HepG2 (cell line): ENCODE measurements at regions not wholly inside any gene's neighbourhood (a gene's known extent, or its start where the extent isn't known, plus 50 kb on each side); places are given as distances from the start of the nearest gene placed in this dataset.

Experiments
- DPF2 ChIP-seq: sonication (generic); formaldehyde crosslinking; IDR thresholded peaks from 2 replicates; pipeline ENCODE4 v1.4.0; 2020; ENCODE audit warnings: mild to moderate bottlenecking, low read depth, missing genetic modification reagents, borderline replicate concordance
- EED ChIP-seq: sonication (generic); formaldehyde crosslinking; IDR thresholded peaks from 2 replicates; pipeline ENCODE4 v1.5.0; 2020; ENCODE audit warnings: mild to moderate bottlenecking, missing genetic modification reagents
- HOXA5 ChIP-seq: sonication (generic); formaldehyde crosslinking; IDR thresholded peaks from 2 replicates; pipeline ENCODE4 v1.4.0; 2020; ENCODE audit warnings: missing genetic modification reagents
- MBD4 ChIP-seq: IDR thresholded peaks from 2 replicates; pipeline ENCODE4 v1.6.1; 2012; ENCODE audit warnings: low read length, inconsistent platforms, borderline replicate concordance
- ONECUT2 ChIP-seq: sonication (generic); formaldehyde crosslinking; IDR thresholded peaks from 2 replicates; pipeline ENCODE4 v1.4.0; 2020; ENCODE audit warnings: missing genetic modification reagents
- RBAK ChIP-seq: sonication (generic); formaldehyde crosslinking; IDR thresholded peaks from 2 replicates; pipeline ENCODE4 v1.5.1; 2020; ENCODE audit warnings: mild to moderate bottlenecking, missing genetic modification reagents
- SALL2 ChIP-seq: sonication (generic); formaldehyde crosslinking; IDR thresholded peaks from 2 replicates; pipeline ENCODE4 v1.8.1; 2023; ENCODE audit warnings: mild to moderate bottlenecking, missing genetic modification reagents, inconsistent platforms
- SCMH1 ChIP-seq: sonication (generic); formaldehyde crosslinking; IDR thresholded peaks from 2 replicates; pipeline ENCODE4 v1.9.0; 2021; ENCODE audit warnings: missing genetic modification reagents, mild to moderate bottlenecking, borderline replicate concordance
- SMC3 ChIP-seq: IDR thresholded peaks from 2 replicates; pipeline ENCODE4 v1.6.1; 2011; ENCODE audit warnings: low read length, improper control_type of control experiment
- SOX6 ChIP-seq, 2 experiments: fragments of 450-650 bp in 1 of 2; sonication (generic) in 1 of 2; formaldehyde crosslinking in 1 of 2; IDR thresholded peaks; 2 replicates each; pipeline versions ENCODE4 v1.4.0 to v1.6.1; 2017 to 2020; ENCODE audit warnings: antibody characterized with exemption in 1 of 2, mild to moderate bottlenecking in 1 of 2, missing genetic modification reagents in 1 of 2
- TBL1XR1 ChIP-seq: fragments of 150-350 bp; IDR thresholded peaks from 2 replicates; pipeline ENCODE4 v1.6.1; 2014; ENCODE audit warnings: borderline replicate concordance, low read length; ENCODE audit not compliant: partially characterized antibody
- ZNF224 ChIP-seq: sonication (generic); formaldehyde crosslinking; IDR thresholded peaks from 2 replicates; pipeline ENCODE4 v1.5.0; 2020; ENCODE audit warnings: mild to moderate bottlenecking, missing genetic modification reagents
- ZNF558 ChIP-seq: sonication (generic); formaldehyde crosslinking; IDR thresholded peaks from 2 replicates; pipeline ENCODE4 v1.9.0; 2022; ENCODE audit warnings: mild to moderate bottlenecking, missing genetic modification reagents, borderline replicate concordance
- ZNF572 ChIP-seq: sonication (generic); formaldehyde crosslinking; IDR thresholded peaks from 2 replicates; pipeline ENCODE4 v1.5.1; 2020; ENCODE audit warnings: mild to moderate bottlenecking, missing genetic modification reagents
- ZNF766 ChIP-seq: sonication (generic); formaldehyde crosslinking; IDR thresholded peaks from 2 replicates; pipeline ENCODE4 v1.5.0; 2020; ENCODE audit warnings: missing genetic modification reagents, borderline replicate concordance
- ZNF841 ChIP-seq: sonication (generic); formaldehyde crosslinking; IDR thresholded peaks from 2 replicates; pipeline ENCODE4 v1.8.1; 2023; ENCODE audit warnings: missing genetic modification reagents, borderline replicate concordance
- TF ChIP-seq, protein P1 (sequence below): sonication (generic); formaldehyde crosslinking; IDR thresholded peaks from 2 replicates; pipeline ENCODE4 v1.5.1; 2020; ENCODE audit warnings: mild to moderate bottlenecking, missing genetic modification reagents
- TF ChIP-seq, protein P2 (sequence below): sonication (generic); formaldehyde crosslinking; IDR thresholded peaks from 2 replicates; pipeline ENCODE4 v1.8.0; 2022; ENCODE audit warnings: mild to moderate bottlenecking, missing genetic modification reagents; ENCODE audit not compliant: insufficient replicate concordance
- TF ChIP-seq, protein P3 (sequence below): sonication (generic); formaldehyde crosslinking; IDR thresholded peaks from 2 replicates; pipeline ENCODE4 v1.4.0; 2020; ENCODE audit warnings: missing genetic modification reagents

DNA sequence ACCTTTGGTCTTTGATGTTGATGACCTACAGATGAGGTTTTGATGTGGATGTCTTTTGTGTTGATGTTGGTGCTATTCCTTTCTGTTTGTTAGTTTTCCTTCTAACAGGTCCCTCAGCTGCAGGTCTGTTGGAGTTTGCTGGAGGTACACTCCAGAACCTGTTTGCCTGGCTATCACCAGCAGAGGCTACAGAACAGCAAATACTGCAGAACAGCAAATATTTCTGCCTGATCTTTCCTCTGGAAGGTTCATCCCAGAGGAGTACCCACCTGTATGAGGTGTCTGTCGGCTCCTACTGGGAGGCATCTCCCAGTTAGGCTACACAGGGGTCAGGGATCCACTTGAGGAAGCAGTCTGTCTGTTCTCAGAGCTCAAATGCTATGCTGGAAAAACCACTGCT, 694.5 kb upstream of the CDH6 start (continued):
- TF ChIP-seq ONECUT2 (CRISPR knock-in tag) = no peak
- 0 out of 2 replicates have a peak, but pooled peaks have one; percentile 28 for TF ChIP-seq ZNF224
- TF ChIP-seq, protein P1, sequence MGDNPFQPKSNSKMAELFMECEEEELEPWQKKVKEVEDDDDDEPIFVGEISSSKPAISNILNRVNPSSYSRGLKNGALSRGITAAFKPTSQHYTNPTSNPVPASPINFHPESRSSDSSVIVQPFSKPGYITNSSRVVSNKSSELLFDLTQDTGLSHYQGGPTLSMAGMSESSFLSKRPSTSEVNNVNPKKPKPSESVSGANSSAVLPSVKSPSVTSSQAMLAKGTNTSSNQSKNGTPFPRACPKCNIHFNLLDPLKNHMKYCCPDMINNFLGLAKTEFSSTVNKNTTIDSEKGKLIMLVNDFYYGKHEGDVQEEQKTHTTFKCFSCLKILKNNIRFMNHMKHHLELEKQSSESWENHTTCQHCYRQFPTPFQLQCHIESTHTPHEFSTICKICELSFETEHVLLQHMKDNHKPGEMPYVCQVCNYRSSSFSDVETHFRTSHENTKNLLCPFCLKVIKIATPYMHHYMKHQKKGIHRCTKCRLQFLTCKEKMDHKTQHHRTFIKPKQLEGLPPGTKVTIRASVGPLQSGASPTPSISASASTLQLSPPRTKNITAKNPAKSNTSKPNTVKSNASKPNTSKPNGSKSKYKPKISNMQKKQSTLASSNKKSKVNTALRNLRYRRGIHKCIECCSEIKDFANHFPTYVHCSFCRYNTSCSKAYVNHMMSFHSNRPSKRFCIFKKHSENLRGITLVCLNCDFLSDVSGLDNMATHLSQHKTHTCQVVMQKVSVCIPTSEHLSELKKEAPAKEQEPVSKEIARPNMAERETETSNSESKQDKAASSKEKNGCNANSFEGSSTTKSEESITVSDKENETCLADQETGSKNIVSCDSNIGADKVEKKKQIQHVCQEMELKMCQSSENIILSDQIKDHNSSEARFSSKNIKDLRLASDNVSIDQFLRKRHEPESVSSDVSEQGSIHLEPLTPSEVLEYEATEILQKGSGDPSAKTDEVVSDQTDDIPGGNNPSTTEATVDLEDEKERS (CRISPR knock-in tag) = no peak
- TF ChIP-seq ZNF841 (CRISPR knock-in tag) = no peak
- no peak for TF ChIP-seq ZNF766 (CRISPR knock-in tag)
- TF ChIP-seq RBAK = no peak
- no peak for TF ChIP-seq DPF2 (CRISPR knock-in tag)
- no peak for TF ChIP-seq SMC3
- TF ChIP-seq, protein P2, sequence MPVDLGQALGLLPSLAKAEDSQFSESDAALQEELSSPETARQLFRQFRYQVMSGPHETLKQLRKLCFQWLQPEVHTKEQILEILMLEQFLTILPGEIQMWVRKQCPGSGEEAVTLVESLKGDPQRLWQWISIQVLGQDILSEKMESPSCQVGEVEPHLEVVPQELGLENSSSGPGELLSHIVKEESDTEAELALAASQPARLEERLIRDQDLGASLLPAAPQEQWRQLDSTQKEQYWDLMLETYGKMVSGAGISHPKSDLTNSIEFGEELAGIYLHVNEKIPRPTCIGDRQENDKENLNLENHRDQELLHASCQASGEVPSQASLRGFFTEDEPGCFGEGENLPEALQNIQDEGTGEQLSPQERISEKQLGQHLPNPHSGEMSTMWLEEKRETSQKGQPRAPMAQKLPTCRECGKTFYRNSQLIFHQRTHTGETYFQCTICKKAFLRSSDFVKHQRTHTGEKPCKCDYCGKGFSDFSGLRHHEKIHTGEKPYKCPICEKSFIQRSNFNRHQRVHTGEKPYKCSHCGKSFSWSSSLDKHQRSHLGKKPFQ (CRISPR knock-in tag) = peak; percentile 33
- TF ChIP-seq ZNF572 = no peak
- 0 out of 2 replicates have a peak, but pooled peaks have one; percentile 12 for TF ChIP-seq HOXA5
- no peak for TF ChIP-seq SALL2
- TF ChIP-seq SCMH1 (CRISPR knock-in tag) = no peak
- no peak for TF ChIP-seq TBL1XR1
- TF ChIP-seq ZNF558 (CRISPR knock-in tag) = no peak
- TF ChIP-seq SOX6 (IDR thresholded peaks at IDR 0.05) = no peak
- TF ChIP-seq SOX6 (CRISPR knock-in tag; IDR thresholded peaks at IDR 0.05) = peak; percentile 9; the same call in 1 of the 2 replicates
- TF ChIP-seq MBD4 = no peak
- TF ChIP-seq, protein P3, sequence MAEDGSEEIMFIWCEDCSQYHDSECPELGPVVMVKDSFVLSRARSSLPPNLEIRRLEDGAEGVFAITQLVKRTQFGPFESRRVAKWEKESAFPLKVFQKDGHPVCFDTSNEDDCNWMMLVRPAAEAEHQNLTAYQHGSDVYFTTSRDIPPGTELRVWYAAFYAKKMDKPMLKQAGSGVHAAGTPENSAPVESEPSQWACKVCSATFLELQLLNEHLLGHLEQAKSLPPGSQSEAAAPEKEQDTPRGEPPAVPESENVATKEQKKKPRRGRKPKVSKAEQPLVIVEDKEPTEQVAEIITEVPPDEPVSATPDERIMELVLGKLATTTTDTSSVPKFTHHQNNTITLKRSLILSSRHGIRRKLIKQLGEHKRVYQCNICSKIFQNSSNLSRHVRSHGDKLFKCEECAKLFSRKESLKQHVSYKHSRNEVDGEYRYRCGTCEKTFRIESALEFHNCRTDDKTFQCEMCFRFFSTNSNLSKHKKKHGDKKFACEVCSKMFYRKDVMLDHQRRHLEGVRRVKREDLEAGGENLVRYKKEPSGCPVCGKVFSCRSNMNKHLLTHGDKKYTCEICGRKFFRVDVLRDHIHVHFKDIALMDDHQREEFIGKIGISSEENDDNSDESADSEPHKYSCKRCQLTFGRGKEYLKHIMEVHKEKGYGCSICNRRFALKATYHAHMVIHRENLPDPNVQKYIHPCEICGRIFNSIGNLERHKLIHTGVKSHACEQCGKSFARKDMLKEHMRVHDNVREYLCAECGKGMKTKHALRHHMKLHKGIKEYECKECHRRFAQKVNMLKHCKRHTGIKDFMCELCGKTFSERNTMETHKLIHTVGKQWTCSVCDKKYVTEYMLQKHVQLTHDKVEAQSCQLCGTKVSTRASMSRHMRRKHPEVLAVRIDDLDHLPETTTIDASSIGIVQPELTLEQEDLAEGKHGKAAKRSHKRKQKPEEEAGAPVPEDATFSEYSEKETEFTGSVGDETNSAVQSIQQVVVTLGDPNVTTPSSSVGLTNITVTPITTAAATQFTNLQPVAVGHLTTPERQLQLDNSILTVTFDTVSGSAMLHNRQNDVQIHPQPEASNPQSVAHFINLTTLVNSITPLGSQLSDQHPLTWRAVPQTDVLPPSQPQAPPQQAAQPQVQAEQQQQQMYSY (CRISPR knock-in tag) = no peak
- no peak for TF ChIP-seq EED (CRISPR knock-in tag)
